SH-SY5Y (cell line): ENCODE measurements at regions not wholly inside any gene's neighbourhood (a gene's known extent, or its start where the extent isn't known, plus 50 kb on each side); places are given as distances from the start of the nearest gene placed in this dataset.

Source experiments
- GATA2 ChIP-seq: IDR thresholded peaks from 2 replicates; pipeline ENCODE4 v1.6.1; 2011; ENCODE audit warnings: mild to moderate bottlenecking, low read depth, low read length
- GATA3 ChIP-seq: IDR thresholded peaks from 2 replicates; pipeline ENCODE4 v1.6.1; 2011; ENCODE audit warnings: low read depth, mild to moderate bottlenecking, low read length, moderate library complexity

GRCh38 chr7:1298051-1298930 lies 65.6 kb downstream of the UNCX start:
- no peak for TF ChIP-seq GATA2
- no peak for TF ChIP-seq GATA3
